ENCODE measurements at regions not wholly inside any gene's neighbourhood (a gene's known extent, or its start where the extent isn't known, plus 50 kb on each side); places are given as distances from the start of the nearest gene placed in this dataset.
"Not testable (repeated sequence)": the region's sequence is repeated elsewhere in the genome, so short reads cannot be mapped to it uniquely, and the experiment has no call there.

- Histone ChIP-seq H3K9me3 (ENCODE audit: control insufficient read depth, insufficient read depth, low read length) (no peaks in the 10 kb centered on the region), H3K4me1 (ENCODE audit: control insufficient read depth, insufficient read depth, low read length) (no peaks in the 10 kb centered on the region), H3K9ac (ENCODE audit: low read depth, low read length) (no peak overlapping the region)
Measured at GRCh38 chr2:180535289-180535688, 445.1 kb upstream of the UBE2E3 start.

GRCh38 chr2:180531787-180532186 lies 448.6 kb upstream of the UBE2E3 start:
- not testable (repeated sequence) for H3K9me3 ChIP-seq (ENCODE audit: control insufficient read depth, insufficient read depth, low read length); H3K9ac ChIP-seq (ENCODE audit: low read depth, low read length); H3K4me3 ChIP-seq (ENCODE audit: low read depth, low read length); H3K27ac ChIP-seq (ENCODE audit: low read depth, low read length); H3K4me1 ChIP-seq (ENCODE audit: control insufficient read depth, insufficient read depth, low read length); H3K36me3 ChIP-seq (ENCODE audit: control insufficient read depth, insufficient read depth, low read length); H3K27me3 ChIP-seq (ENCODE audit: control insufficient read depth, insufficient read depth, low read length)

More at GRCh38 chr2:180535289-180535688, 445.1 kb upstream of the UBE2E3 start:
- Histone ChIP-seq H3K4me3 (ENCODE audit: low read depth, low read length) (no peak overlapping the region), H3K27ac (ENCODE audit: low read depth, low read length) (no peak overlapping the region), H3K36me3 (ENCODE audit: control insufficient read depth, insufficient read depth, low read length) (no peaks in the 10 kb centered on the region), H3K27me3 (ENCODE audit: control insufficient read depth, insufficient read depth, low read length) (no peaks in the 10 kb centered on the region)

GRCh38 chr2:180524499-180524898 lies 455.9 kb upstream of the UBE2E3 start:
- no peak overlapping the region for H3K27ac ChIP-seq (ENCODE audit: low read depth, low read length)
- H3K4me3 ChIP-seq (ENCODE audit: low read depth, low read length) = no peak overlapping the region
- H3K36me3 ChIP-seq (ENCODE audit: control insufficient read depth, insufficient read depth, low read length) = no peaks in the 10 kb centered on the region
- H3K27me3 ChIP-seq (ENCODE audit: control insufficient read depth, insufficient read depth, low read length) = no peaks in the 10 kb centered on the region
- H3K4me1 ChIP-seq (ENCODE audit: control insufficient read depth, insufficient read depth, low read length) = peaks cover 5% of the 10 kb centered on the region; the same call in 1 of the 2 replicates
- H3K9ac ChIP-seq (ENCODE audit: low read depth, low read length) = no peak overlapping the region
- H3K9me3 ChIP-seq (ENCODE audit: control insufficient read depth, insufficient read depth, low read length) = no peaks in the 10 kb centered on the region

- Histone ChIP-seq H3K27ac (ENCODE audit: low read depth, low read length) (no peak overlapping the region), H3K9me3 (ENCODE audit: control insufficient read depth, insufficient read depth, low read length) (no peaks in the 10 kb centered on the region), H3K4me1 (ENCODE audit: control insufficient read depth, insufficient read depth, low read length) (peaks cover 5% of the 10 kb centered on the region; the same call in 1 of the 2 replicates)
Measured at GRCh38 chr2:180523621-180524340, 456.6 kb upstream of the UBE2E3 start.

GRCh38 chr2:180520921-180521581 lies 459.4 kb upstream of the UBE2E3 start:
- Histone ChIP-seq H3K27me3 (ENCODE audit: control insufficient read depth, insufficient read depth, low read length) (no peaks in the 10 kb centered on the region), H3K9me3 (ENCODE audit: control insufficient read depth, insufficient read depth, low read length) (no peaks in the 10 kb centered on the region), H3K27ac (ENCODE audit: low read depth, low read length) (no peak overlapping the region), H3K4me1 (ENCODE audit: control insufficient read depth, insufficient read depth, low read length) (peaks cover 15% of the 10 kb centered on the region), H3K9ac (ENCODE audit: low read depth, low read length) (no peak overlapping the region), H3K36me3 (ENCODE audit: control insufficient read depth, insufficient read depth, low read length) (no peaks in the 10 kb centered on the region), H3K4me3 (ENCODE audit: low read depth, low read length) (no peak overlapping the region)

More at GRCh38 chr2:180523621-180524340, 456.6 kb upstream of the UBE2E3 start:
- H3K36me3 ChIP-seq (ENCODE audit: control insufficient read depth, insufficient read depth, low read length) = no peaks in the 10 kb centered on the region
- no peak overlapping the region for H3K4me3 ChIP-seq (ENCODE audit: low read depth, low read length)
- H3K27me3 ChIP-seq (ENCODE audit: control insufficient read depth, insufficient read depth, low read length) = no peaks in the 10 kb centered on the region
- H3K9ac ChIP-seq (ENCODE audit: low read depth, low read length) = no peak overlapping the region

- H3K27ac ChIP-seq (ENCODE audit: low read depth, low read length) = no peak overlapping the region
Measured at GRCh38 chr2:180520206-180520605, 460.2 kb upstream of the UBE2E3 start.

GRCh38 chr2:180519276-180519675 lies 461.1 kb upstream of the UBE2E3 start:
- H3K4me1 ChIP-seq (ENCODE audit: control insufficient read depth, insufficient read depth, low read length) = peaks cover 15% of the 10 kb centered on the region

More at GRCh38 chr2:180520206-180520605, 460.2 kb upstream of the UBE2E3 start:
- Histone ChIP-seq H3K9me3 (ENCODE audit: control insufficient read depth, insufficient read depth, low read length) (no peaks in the 10 kb centered on the region), H3K9ac (ENCODE audit: low read depth, low read length) (no peak overlapping the region), H3K27me3 (ENCODE audit: control insufficient read depth, insufficient read depth, low read length) (no peaks in the 10 kb centered on the region), H3K4me1 (ENCODE audit: control insufficient read depth, insufficient read depth, low read length) (peaks cover 15% of the 10 kb centered on the region), H3K4me3 (ENCODE audit: low read depth, low read length) (no peak overlapping the region), H3K36me3 (ENCODE audit: control insufficient read depth, insufficient read depth, low read length) (no peaks in the 10 kb centered on the region)

GRCh38 chr2:180516232-180516631 lies 464.2 kb upstream of the UBE2E3 start:
- Histone ChIP-seq H3K36me3 (ENCODE audit: control insufficient read depth, insufficient read depth, low read length) (no peaks in the 10 kb centered on the region), H3K4me3 (ENCODE audit: low read depth, low read length) (no peak overlapping the region), H3K4me1 (ENCODE audit: control insufficient read depth, insufficient read depth, low read length) (peaks cover 11% of the 10 kb centered on the region), H3K27ac (ENCODE audit: low read depth, low read length) (no peak overlapping the region), H3K9me3 (ENCODE audit: control insufficient read depth, insufficient read depth, low read length) (no peaks in the 10 kb centered on the region), H3K27me3 (ENCODE audit: control insufficient read depth, insufficient read depth, low read length) (no peaks in the 10 kb centered on the region), H3K9ac (ENCODE audit: low read depth, low read length) (no peak overlapping the region)

More at GRCh38 chr2:180519276-180519675, 461.1 kb upstream of the UBE2E3 start:
- H3K9me3 ChIP-seq (ENCODE audit: control insufficient read depth, insufficient read depth, low read length) = no peaks in the 10 kb centered on the region
- no peak overlapping the region for H3K27ac ChIP-seq (ENCODE audit: low read depth, low read length)
- H3K27me3 ChIP-seq (ENCODE audit: control insufficient read depth, insufficient read depth, low read length) = no peaks in the 10 kb centered on the region
- H3K4me3 ChIP-seq (ENCODE audit: low read depth, low read length) = no peak overlapping the region
- H3K9ac ChIP-seq (ENCODE audit: low read depth, low read length) = no peak overlapping the region
- no peaks in the 10 kb centered on the region for H3K36me3 ChIP-seq (ENCODE audit: control insufficient read depth, insufficient read depth, low read length)

- H3K27me3 ChIP-seq (ENCODE audit: control insufficient read depth, insufficient read depth, low read length) = no peaks in the 10 kb centered on the region
- H3K4me1 ChIP-seq (ENCODE audit: control insufficient read depth, insufficient read depth, low read length) = peaks cover 11% of the 10 kb centered on the region
- no peak overlapping the region for H3K9ac ChIP-seq (ENCODE audit: low read depth, low read length)
- no peak overlapping the region for H3K27ac ChIP-seq (ENCODE audit: low read depth, low read length)
- H3K9me3 ChIP-seq (ENCODE audit: control insufficient read depth, insufficient read depth, low read length) = no peaks in the 10 kb centered on the region
- H3K4me3 ChIP-seq (ENCODE audit: low read depth, low read length) = no peak overlapping the region
- no peaks in the 10 kb centered on the region for H3K36me3 ChIP-seq (ENCODE audit: control insufficient read depth, insufficient read depth, low read length)
Measured at GRCh38 chr2:180513389-180513788, 467.0 kb upstream of the UBE2E3 start.

- no peaks in the 10 kb centered on the region for H3K27me3 ChIP-seq (ENCODE audit: control insufficient read depth, insufficient read depth, low read length)
- no peak overlapping the region for H3K9ac ChIP-seq (ENCODE audit: low read depth, low read length)
- H3K27ac ChIP-seq (ENCODE audit: low read depth, low read length) = no peak overlapping the region
- H3K4me1 ChIP-seq (ENCODE audit: control insufficient read depth, insufficient read depth, low read length) = no peaks in the 10 kb centered on the region
- H3K36me3 ChIP-seq (ENCODE audit: control insufficient read depth, insufficient read depth, low read length) = no peaks in the 10 kb centered on the region
- no peaks in the 10 kb centered on the region for H3K9me3 ChIP-seq (ENCODE audit: control insufficient read depth, insufficient read depth, low read length)
- no peak overlapping the region for H3K4me3 ChIP-seq (ENCODE audit: low read depth, low read length)
Measured at GRCh38 chr2:180508458-180508857, 471.9 kb upstream of the UBE2E3 start.

- Histone ChIP-seq H3K9me3 (ENCODE audit: control insufficient read depth, insufficient read depth, low read length) (no peaks in the 10 kb centered on the region), H3K36me3 (ENCODE audit: control insufficient read depth, insufficient read depth, low read length) (no peaks in the 10 kb centered on the region), H3K4me1 (ENCODE audit: control insufficient read depth, insufficient read depth, low read length) (no peaks in the 10 kb centered on the region), H3K4me3 (ENCODE audit: low read depth, low read length) (no peak overlapping the region), H3K27me3 (ENCODE audit: control insufficient read depth, insufficient read depth, low read length) (no peaks in the 10 kb centered on the region), H3K9ac (ENCODE audit: low read depth, low read length) (no peak overlapping the region), H3K27ac (ENCODE audit: low read depth, low read length) (no peak overlapping the region)
Measured at GRCh38 chr2:180507028-180507427, 473.4 kb upstream of the UBE2E3 start.

All from HUES48 (cell line).